HK-2 (cell line): ENCODE measurements at regions not wholly inside any gene's neighbourhood (a gene's known extent, or its start where the extent isn't known, plus 50 kb on each side); places are given as distances from the start of the nearest gene placed in this dataset.

ENCODE experiments used
- DNase-seq: peaks from one replicate; pipeline ENCODE4 v3.0.0-alpha.2; 2018; ENCODE audit not compliant: unreplicated experiment

GRCh38 chr4:136670265-136670664 lies 862.0 kb downstream of the PCDH18 start:
- no peak for DNase-seq

GRCh38 chr4:136664988-136665387 lies 867.3 kb downstream of the PCDH18 start:
- DNase-seq: no peak

GRCh38 chr4:136662539-136662938 lies 869.8 kb downstream of the PCDH18 start:
- DNase-seq: no peak

- DNase-seq: no peak
Observed at GRCh38 chr4:136653640-136654406, 878.5 kb downstream of the PCDH18 start.

GRCh38 chr4:136651932-136652331 lies 880.4 kb downstream of the PCDH18 start:
- no peak for DNase-seq

GRCh38 chr4:136651278-136651667 lies 881.0 kb downstream of the PCDH18 start:
- DNase-seq: no peak

GRCh38 chr4:136650541-136651277 lies 881.6 kb downstream of the PCDH18 start:
- peak; percentile 21 for DNase-seq

GRCh38 chr4:136644279-136644678 lies 888.0 kb downstream of the PCDH18 start:
- no peak for DNase-seq

GRCh38 chr4:136643416-136643815 lies 888.9 kb downstream of the PCDH18 start:
- no peak for DNase-seq

- DNase-seq: no peak
Observed at GRCh38 chr4:136637071-136637777, 895.1 kb downstream of the PCDH18 start.

- DNase-seq: no peak
Observed at GRCh38 chr4:136636155-136636554, 896.1 kb downstream of the PCDH18 start.

GRCh38 chr4:136634121-136634520 lies 898.2 kb downstream of the PCDH18 start:
- DNase-seq: no peak

GRCh38 chr4:136599890-136600289 lies 932.4 kb downstream of the PCDH18 start:
- no peak for DNase-seq

- no peak for DNase-seq
Observed at GRCh38 chr4:136590440-136590839, 941.9 kb downstream of the PCDH18 start.

GRCh38 chr4:136583567-136583966 lies 948.7 kb downstream of the PCDH18 start:
- no peak for DNase-seq

GRCh38 chr4:136581119-136581518 lies 951.2 kb downstream of the PCDH18 start:
- DNase-seq: no peak

GRCh38 chr4:136575146-136575545 lies 957.1 kb downstream of the PCDH18 start:
- no peak for DNase-seq

- DNase-seq: no peak
Observed at GRCh38 chr4:136573460-136573859, 958.8 kb downstream of the PCDH18 start.

GRCh38 chr4:136571315-136571714 lies 961.0 kb downstream of the PCDH18 start:
- DNase-seq: no peak

GRCh38 chr4:136562834-136563233 lies 969.5 kb downstream of the PCDH18 start:
- no peak for DNase-seq

- DNase-seq: no peak
Observed at GRCh38 chr4:136558940-136559494, 973.3 kb downstream of the PCDH18 start.

- no peak for DNase-seq
Observed at GRCh38 chr4:136557396-136557795, 974.9 kb downstream of the PCDH18 start.
